ENCODE measurements at regions not wholly inside any gene's neighbourhood (a gene's known extent, or its start where the extent isn't known, plus 50 kb on each side); places are given as distances from the start of the nearest gene placed in this dataset.

DNA sequence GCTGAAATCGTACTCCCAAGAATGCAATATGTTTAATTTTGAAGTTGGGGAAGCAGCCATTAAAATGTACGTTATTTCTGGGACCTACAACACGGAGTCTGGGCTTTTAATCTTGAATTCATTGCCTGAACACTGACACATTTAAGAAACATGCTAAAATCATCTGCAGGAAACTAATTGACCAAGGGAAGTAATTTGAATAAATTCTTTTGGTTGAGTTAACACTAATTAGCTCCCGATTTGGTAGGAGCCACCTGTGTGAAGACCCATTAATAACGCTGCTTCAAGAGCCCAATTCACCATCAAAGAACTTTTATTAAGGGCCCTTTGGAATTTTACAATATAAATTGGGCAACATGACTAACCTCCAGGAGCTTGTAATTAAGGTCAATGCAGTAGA is 309.2 kb downstream of the RAB28 start:
- Histone ChIP-seq H3K27me3 (ENCODE audit: control insufficient read depth, insufficient read depth, low read length, poor library complexity, severe bottlenecking) (no peaks in the 10 kb centered on the region), H3K36me3 (ENCODE audit: control insufficient read depth, insufficient read depth, low read length) (no peaks in the 10 kb centered on the region), H3K9me3 (ENCODE audit: control insufficient read depth, low read length) (no peaks in the 10 kb centered on the region), H3K9ac (ENCODE audit: extremely low read depth, low read length, poor library complexity, severe bottlenecking) (no peak overlapping the region), H3K4me1 (ENCODE audit: control insufficient read depth, insufficient read depth, low read length) (peaks cover 9% of the 10 kb centered on the region), H3K4me3 (ENCODE audit: low read length) (no peak overlapping the region), H3K27ac (ENCODE audit: low read depth, low read length) (no peak overlapping the region)
- TF ChIP-seq, protein P1, sequence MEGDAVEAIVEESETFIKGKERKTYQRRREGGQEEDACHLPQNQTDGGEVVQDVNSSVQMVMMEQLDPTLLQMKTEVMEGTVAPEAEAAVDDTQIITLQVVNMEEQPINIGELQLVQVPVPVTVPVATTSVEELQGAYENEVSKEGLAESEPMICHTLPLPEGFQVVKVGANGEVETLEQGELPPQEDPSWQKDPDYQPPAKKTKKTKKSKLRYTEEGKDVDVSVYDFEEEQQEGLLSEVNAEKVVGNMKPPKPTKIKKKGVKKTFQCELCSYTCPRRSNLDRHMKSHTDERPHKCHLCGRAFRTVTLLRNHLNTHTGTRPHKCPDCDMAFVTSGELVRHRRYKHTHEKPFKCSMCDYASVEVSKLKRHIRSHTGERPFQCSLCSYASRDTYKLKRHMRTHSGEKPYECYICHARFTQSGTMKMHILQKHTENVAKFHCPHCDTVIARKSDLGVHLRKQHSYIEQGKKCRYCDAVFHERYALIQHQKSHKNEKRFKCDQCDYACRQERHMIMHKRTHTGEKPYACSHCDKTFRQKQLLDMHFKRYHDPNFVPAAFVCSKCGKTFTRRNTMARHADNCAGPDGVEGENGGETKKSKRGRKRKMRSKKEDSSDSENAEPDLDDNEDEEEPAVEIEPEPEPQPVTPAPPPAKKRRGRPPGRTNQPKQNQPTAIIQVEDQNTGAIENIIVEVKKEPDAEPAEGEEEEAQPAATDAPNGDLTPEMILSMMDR (conservative IDR thresholded peaks at IDR 0.05): no peak
- no peak for DNase-seq
- H3K9me3 Mint-ChIP-seq: no peaks in the 10 kb centered on the region
- no peak overlapping the region for H3K27ac Mint-ChIP-seq
- H3K4me3 Mint-ChIP-seq: no peak overlapping the region
- WGBS, 2 experiments (ENCODE audit: insufficient coverage in 1 of 2, insufficient read length in 1 of 2): 93 to 96% methylated on average over 3 to 5 of the region's 5 CpGs
- H3K27me3 Mint-ChIP-seq (ENCODE audit: insufficient read depth): no peaks in the 10 kb centered on the region
- H3K36me3 Mint-ChIP-seq (ENCODE audit: low read depth): no peaks in the 10 kb centered on the region
- H3K4me1 Mint-ChIP-seq: peaks cover 25% of the 10 kb centered on the region

DNA sequence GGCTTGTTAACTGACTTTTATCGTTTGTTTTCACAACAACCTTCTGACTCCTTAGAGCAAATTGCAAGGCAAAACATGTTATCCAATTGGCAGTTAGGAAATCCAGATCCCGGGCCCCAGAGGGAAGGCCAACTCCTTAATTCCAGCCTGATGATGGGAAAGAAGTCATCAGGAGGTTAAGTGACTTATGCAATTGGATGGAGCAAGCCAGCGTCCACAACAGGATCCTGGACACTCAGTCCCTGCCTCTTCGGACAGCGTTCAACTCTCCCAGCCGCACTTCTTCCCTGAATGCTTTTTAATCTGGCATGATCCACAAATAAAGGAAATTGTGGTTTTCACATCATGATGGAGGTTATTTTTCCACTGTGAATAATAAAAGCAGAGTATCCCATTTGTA is 310.1 kb downstream of the RAB28 start:
- H3K4me3 Mint-ChIP-seq: no peak overlapping the region
- TF ChIP-seq, protein P1 (conservative IDR thresholded peaks at IDR 0.05): no peak
- no peaks in the 10 kb centered on the region for H3K9me3 Mint-ChIP-seq
- H3K36me3 Mint-ChIP-seq (ENCODE audit: low read depth): no peaks in the 10 kb centered on the region
- H3K4me1 Mint-ChIP-seq: peaks cover 25% of the 10 kb centered on the region
- H3K9ac ChIP-seq (ENCODE audit: extremely low read depth, low read length, poor library complexity, severe bottlenecking): no peak overlapping the region
- H3K27ac ChIP-seq (ENCODE audit: low read depth, low read length): no peak overlapping the region
- H3K27me3 ChIP-seq (ENCODE audit: control insufficient read depth, insufficient read depth, low read length, poor library complexity, severe bottlenecking): no peaks in the 10 kb centered on the region
- whole genome bisulfite sequencing, 2 experiments (ENCODE audit: insufficient coverage in 1 of 2, insufficient read length in 1 of 2): 89 to 97% methylated on average over 3 to 6 of the region's 6 CpGs
- no peak overlapping the region for H3K27ac Mint-ChIP-seq
- no peaks in the 10 kb centered on the region for H3K36me3 ChIP-seq (ENCODE audit: control insufficient read depth, insufficient read depth, low read length)
- H3K9me3 ChIP-seq (ENCODE audit: control insufficient read depth, low read length): no peaks in the 10 kb centered on the region
- H3K4me3 ChIP-seq (ENCODE audit: low read length): no peak overlapping the region
- no peak for DNase-seq
- H3K4me1 ChIP-seq (ENCODE audit: control insufficient read depth, insufficient read depth, low read length): peaks cover 9% of the 10 kb centered on the region
- H3K27me3 Mint-ChIP-seq (ENCODE audit: insufficient read depth): no peaks in the 10 kb centered on the region

- H3K9me3 Mint-ChIP-seq: no peaks in the 10 kb centered on the region
- H3K27me3 Mint-ChIP-seq (ENCODE audit: insufficient read depth): no peaks in the 10 kb centered on the region
- H3K4me1 ChIP-seq (ENCODE audit: control insufficient read depth, insufficient read depth, low read length): peaks cover 4% of the 10 kb centered on the region
- 90 to 100% methylated on average over 5 of the region's 5 CpGs for WGBS, 2 experiments (ENCODE audit: insufficient coverage in 1 of 2, insufficient read length in 1 of 2)
- no peak overlapping the region for H3K4me3 Mint-ChIP-seq
- peaks cover 10% of the 10 kb centered on the region for H3K4me1 Mint-ChIP-seq
- no peak overlapping the region for H3K27ac ChIP-seq (ENCODE audit: low read depth, low read length)
- no peak overlapping the region for H3K4me3 ChIP-seq (ENCODE audit: low read length)
- no peak overlapping the region for H3K27ac Mint-ChIP-seq
- no peak for DNase-seq
- no peak overlapping the region for H3K9ac ChIP-seq (ENCODE audit: extremely low read depth, low read length, poor library complexity, severe bottlenecking)
- no peaks in the 10 kb centered on the region for H3K9me3 ChIP-seq (ENCODE audit: control insufficient read depth, low read length)
- no peaks in the 10 kb centered on the region for H3K27me3 ChIP-seq (ENCODE audit: control insufficient read depth, insufficient read depth, low read length, poor library complexity, severe bottlenecking)
- H3K36me3 ChIP-seq (ENCODE audit: control insufficient read depth, insufficient read depth, low read length): no peaks in the 10 kb centered on the region
- TF ChIP-seq, protein P1 (conservative IDR thresholded peaks at IDR 0.05): peak; percentile 44
- no peaks in the 10 kb centered on the region for H3K36me3 Mint-ChIP-seq (ENCODE audit: low read depth)
Observed at GRCh38 chr4:13171292-13172057, 312.7 kb downstream of the RAB28 start.
